GM21423 (cell line): ENCODE measurements at regions not wholly inside any gene's neighbourhood (a gene's known extent, or its start where the extent isn't known, plus 50 kb on each side); places are given as distances from the start of the nearest gene placed in this dataset.
"Not testable (repeated sequence)": the region's sequence is repeated elsewhere in the genome, so short reads cannot be mapped to it uniquely, and the experiment has no call there.

Source experiments
- ATAC-seq: cut with Tn5 transposase; IDR thresholded peaks from one replicate; pipeline ENCODE4 v1.9.1; 2021; ENCODE audit warnings: mild to moderate bottlenecking, moderate library complexity; ENCODE audit not compliant: unreplicated experiment

GRCh38 chr16:86245895-86246294, 264.4 kb upstream of the FOXF1 start:
- no peak for ATAC-seq

GRCh38 chr16:86248310-86248905, 261.9 kb upstream of the FOXF1 start:
- no peak for ATAC-seq

DNA sequence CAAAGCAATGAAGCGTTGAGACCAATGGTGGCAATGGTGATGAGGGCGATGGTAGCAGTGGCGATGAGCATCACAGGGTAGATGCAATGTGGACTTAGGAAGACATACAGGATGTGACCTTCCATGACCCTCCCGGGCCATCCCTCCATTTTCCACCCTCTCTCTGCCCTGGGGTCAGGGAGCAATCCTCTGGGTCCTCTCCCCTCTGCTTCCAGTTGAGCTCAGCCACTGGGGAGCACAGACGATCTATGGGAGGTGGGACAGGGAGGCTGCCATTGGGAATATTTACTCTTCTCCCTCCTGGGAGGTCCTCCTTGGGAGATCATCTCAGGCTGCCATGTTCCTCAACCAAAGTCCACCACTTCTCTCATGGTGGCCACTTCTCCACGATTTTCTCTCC, 260.7 kb upstream of the FOXF1 start:
- no peak for ATAC-seq

DNA sequence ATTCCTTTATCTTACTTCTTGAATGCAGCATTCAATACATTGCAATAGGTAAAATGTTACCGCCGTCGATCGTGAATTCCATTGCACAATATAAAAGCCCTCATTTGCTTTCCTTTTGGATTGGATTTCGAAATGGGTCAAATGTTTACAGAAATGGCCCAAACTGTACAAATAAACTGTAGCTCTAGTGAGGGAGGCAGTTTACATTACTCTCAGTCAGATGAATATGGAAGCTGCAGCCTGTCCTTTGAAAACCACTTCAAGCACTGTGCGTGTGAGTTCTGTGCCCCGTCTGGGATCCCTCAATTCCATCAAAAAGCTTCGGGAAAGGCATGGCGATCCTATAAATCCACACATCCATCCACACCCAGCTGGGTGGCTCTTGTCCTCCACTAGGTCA, 258.6 kb upstream of the FOXF1 start:
- no peak for ATAC-seq

- no peak for ATAC-seq
Observed at GRCh38 chr16:86252596-86252995, 257.7 kb upstream of the FOXF1 start.

DNA sequence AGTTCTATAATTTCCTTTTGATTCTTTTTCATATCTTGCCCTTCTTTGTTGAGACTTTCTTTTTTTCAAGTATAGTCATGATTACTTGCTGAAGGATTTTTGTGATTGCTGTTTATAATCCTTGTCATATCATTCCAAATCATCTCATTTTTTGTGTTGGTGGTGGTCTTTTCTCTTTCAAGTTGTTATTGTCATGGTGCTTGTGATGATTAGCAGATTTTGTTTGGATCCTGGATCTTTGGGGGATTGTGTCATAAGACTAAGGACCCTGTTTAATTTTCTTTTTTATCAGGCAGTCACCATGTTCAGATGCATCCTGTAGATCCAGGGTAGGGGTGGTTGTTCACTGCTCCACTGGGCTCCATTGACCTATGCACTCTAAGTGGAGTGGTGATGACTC, 254.4 kb upstream of the FOXF1 start:
- ATAC-seq: no peak

- ATAC-seq: no peak
Observed at GRCh38 chr16:86256995-86257394, 253.3 kb upstream of the FOXF1 start.

DNA sequence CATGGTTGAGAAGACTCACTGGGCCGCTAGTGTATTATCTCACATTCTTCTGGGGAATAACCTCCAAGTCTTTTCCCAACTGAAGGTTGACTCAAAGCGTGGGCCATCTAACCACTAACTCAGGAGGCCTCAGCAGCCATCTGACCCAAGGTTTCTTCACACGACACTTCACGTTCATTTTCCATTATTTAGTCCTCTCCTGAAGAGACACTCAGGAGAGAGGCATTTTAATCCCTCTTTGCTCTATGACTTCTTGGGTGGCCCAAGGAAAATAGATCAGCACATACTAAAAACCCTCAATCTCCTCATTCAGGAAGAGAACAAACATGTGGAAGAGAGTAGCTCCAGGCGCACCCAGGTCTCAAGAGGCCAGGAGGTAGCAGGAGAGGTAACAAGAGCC, 252.8 kb upstream of the FOXF1 start:
- no peak for ATAC-seq

GRCh38 chr16:86258713-86259112, 251.6 kb upstream of the FOXF1 start:
- no peak for ATAC-seq

- ATAC-seq: no peak
Observed at GRCh38 chr16:86259499-86259898, 250.8 kb upstream of the FOXF1 start.

DNA sequence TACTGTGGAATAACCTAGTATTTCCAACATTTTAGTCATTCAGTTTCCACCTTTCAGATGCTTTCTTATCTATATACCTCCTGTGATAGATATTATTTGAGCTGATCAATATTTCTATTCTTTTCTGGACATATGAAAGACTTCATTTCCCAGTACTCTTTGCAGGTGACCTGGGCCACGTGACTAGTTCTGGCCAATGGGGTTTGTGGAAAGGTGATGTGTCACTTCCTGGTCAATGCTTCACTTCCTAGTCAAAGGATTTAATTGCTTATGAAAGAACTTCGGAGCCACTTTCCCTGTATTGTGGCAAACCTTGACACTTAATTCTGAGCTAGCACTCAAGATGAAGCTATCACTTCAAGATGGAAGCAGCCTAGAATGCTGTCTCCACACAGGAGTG, 248.9 kb upstream of the FOXF1 start:
- no peak for ATAC-seq

DNA sequence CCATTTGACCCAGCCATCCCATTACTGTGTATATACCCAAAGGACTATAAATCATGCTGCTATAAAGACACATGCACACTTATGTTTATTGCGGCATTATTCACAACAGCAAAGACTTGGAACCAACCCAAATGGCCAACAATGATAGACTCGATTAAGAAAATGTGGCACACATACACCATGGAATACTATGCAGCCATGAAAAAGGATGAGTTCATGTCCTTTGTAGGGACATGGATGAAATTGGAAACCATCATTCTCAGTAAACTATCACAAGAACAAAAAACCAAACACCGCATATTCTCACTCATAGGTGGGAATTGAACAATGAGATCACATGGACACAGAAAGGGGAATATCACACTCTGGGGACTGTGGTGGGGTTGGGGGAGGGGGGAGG, 242.7 kb upstream of the FOXF1 start:
- not testable (repeated sequence) for ATAC-seq

DNA sequence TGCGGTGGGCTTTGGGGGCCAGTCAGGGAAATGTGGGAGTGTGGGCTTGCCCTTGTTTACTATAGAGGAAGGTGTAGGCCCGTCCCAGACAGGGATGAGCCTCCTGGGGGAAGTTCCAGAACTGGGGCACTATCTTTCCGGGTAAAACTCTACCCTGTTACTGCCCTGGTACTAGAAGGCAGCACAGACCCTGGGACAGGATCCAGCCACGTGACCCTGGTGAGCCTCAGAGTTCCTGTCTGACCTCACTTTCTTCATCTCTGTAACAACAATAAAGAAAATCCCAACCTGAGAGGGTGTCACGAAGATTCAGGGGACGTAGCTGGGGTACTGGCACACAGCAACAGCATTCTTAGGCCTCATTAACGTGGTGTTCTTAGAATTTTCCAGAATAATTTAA, 239.6 kb upstream of the FOXF1 start:
- ATAC-seq: no peak

- ATAC-seq: no peak
Observed at GRCh38 chr16:86272744-86273143, 237.6 kb upstream of the FOXF1 start.

DNA sequence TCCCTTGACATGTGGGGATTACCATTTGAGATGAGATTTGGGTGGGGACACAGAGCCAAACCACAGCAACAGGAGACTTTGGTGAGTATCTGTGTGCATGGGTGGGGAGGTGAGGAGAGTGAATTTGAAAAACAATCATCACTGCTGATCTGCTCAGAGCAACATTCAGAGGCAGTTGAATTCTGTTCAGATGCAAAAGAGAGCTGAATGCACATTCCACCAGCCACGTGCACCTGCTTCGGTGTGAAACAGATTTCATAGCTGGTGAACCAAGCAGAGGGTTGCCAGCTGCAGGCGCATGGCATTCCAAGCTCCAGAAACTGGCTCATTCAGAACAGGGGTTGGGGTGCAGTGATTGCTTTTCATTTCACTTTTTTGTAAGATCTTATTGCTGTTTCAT, 233.1 kb upstream of the FOXF1 start:
- no peak for ATAC-seq

DNA sequence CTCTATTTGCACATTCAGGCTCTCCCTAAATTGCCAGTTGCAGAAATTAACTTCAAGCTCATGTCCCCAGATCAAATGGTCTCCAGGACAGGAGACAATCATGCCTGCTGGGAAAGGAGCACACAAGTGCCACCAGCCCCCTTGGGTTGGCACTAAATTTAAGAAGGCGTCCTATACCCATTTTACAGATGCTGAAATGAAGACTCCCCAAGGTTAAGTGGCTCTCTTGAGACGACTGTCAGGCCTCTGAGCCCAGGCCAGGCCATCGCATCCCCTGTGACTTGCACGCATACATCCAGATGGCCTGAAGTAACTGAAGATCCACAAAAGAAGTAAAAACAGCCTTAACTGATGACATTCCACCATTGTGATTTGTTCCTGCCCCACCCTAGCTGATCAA, 232.5 kb upstream of the FOXF1 start:
- ATAC-seq: not testable (repeated sequence)

- no peak for ATAC-seq
Observed at GRCh38 chr16:86281421-86281820, 228.9 kb upstream of the FOXF1 start.

- no peak for ATAC-seq
Observed at GRCh38 chr16:86283944-86284343, 226.4 kb upstream of the FOXF1 start.

GRCh38 chr16:86285421-86285820, 224.9 kb upstream of the FOXF1 start:
- no peak for ATAC-seq

DNA sequence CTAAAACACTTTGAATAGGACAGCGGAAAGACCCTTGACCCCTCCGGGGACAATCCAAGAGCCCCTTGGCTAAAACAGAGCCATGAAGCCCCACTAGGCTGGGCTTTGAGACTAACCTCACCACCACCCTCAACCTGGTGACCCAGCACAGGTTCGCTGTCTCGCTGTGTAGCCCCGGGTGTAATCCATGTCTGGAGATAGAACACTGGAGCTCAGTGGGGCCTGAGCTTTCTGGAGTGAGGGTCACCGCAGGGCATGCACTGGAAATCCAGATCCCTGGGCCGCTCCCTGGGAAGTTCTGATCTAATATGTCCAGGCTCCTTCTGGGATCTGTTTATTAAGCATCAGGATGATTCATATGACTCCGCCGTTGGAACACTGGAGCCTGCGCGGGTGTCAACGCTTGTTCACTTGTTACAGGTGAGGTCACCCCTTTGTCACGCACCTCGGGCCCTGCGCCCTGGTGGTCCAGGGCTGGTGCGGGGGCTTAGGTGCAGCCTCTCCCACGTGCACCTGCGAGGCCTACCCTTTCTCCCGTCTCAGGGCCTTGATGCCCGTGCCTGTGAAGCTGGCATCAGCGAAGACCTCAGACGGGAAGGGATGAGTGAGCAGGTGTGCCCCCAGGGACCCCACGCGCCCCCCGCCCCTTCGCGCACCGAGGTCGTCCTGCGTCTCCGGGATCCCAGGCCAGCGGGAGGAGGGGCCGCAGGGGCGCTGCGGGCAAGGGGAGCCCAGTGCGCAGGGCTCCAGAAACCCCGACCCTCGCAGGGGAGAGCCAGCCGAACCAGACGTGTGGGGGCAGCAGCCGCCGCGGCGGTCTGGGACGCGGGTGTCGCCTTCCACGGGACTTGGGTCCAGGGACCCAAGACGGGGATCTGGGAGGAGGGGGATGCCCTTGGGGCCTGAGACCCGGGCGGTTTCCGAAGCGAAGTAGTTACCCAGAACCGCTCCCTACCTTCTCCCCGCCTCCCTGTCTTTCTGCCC, 224.1 kb upstream of the FOXF1 start:
- no peak for ATAC-seq

DNA sequence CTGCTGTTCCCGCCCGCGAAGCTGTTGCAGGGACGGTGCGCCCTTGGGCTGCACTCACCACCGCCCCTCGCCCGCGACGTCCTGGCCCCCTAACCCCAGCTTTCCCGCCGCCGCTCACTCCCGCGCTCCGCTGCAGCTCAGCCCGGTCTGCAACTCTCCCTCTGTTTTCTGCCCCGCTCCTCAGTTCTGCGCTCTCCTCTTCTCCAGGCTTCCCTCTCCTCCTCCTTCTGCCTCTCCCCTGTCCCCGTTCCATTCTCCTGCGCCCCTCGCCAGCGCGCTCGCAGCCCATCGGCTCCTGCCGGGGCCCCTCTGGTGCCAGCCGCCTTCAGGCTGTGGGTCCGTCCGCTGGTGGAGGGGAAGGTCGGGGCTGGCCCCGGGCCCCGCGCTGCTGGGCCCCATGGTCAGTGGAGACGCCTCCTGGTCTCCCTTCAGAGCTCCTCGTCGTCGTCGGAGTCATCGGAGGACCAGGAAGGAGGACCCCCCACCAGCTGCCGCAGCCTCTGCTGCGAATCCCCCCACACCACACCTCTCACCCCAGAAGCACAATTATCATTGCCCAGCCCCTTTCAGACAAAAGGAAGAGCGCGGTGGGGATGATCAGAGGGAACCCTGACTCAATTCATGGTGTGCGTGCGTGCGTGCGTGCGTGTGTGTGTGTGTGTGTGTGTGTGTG, 223.2 kb upstream of the FOXF1 start:
- ATAC-seq: no peak

GRCh38 chr16:86287664-86288201, 222.6 kb upstream of the FOXF1 start:
- ATAC-seq: no peak
